PC-3 (cell line): ENCODE measurements at regions not wholly inside any gene's neighbourhood (a gene's known extent, or its start where the extent isn't known, plus 50 kb on each side); places are given as distances from the start of the nearest gene placed in this dataset.

ENCODE experiments used
- ATAC-seq: fragments of 200-7000 bp; cut with Tn5 transposase; 2 replicates; pipeline ENCODE4 v1.9.1; 2020; ENCODE audit warnings: mild to moderate bottlenecking, moderate library complexity
- BruUV-seq: library from RNA; stranded (reverse); fragments of 400-500 nt; replicated peaks from 2 replicates; lab custom pipeline; 2021; lab: Mats Ljungman, UMichigan
- CTCF ChIA-PET: fragments of 300-600 bp; sonication (Branson Sonifier 250); formaldehyde crosslinking; loops from one replicate; lab custom pipeline; 2022; ENCODE audit warnings: antibody characterized with exemption; lab: Charles Lee
- POLR2A ChIA-PET: fragments of 300-600 bp; sonication (Branson Sonifier 250); formaldehyde crosslinking; loops from one replicate; lab custom pipeline; 2022; ENCODE audit warnings: antibody characterized with exemption; ENCODE audit not compliant: unreplicated experiment; lab: Charles Lee
- DNase-seq: peaks from one replicate; pipeline ENCODE4 v3.0.0-alpha.2; 2015
- H2AFZ ChIP-seq: fragments of 300-600 bp; sonication (generic); 2 replicates; pipeline ENCODE4 v1.6.0; 2016; ENCODE audit warnings: antibody characterized with exemption, low read length
- H3F3A ChIP-seq: fragments of 300-600 bp; sonication (generic); one replicate; pipeline ENCODE4 v1.6.0; 2017; ENCODE audit warnings: antibody characterized with exemption, low read length, control low read depth, mild to moderate bottlenecking; ENCODE audit not compliant: unreplicated experiment
- H3K27ac ChIP-seq: fragments of 300-600 bp; sonication (generic); 2 replicates; pipeline ENCODE4 v1.5.1; 2016; ENCODE audit warnings: mild to moderate bottlenecking, low read length
- H3K27me3 ChIP-seq: fragments of 300-600 bp; sonication (generic); 2 replicates; pipeline ENCODE4 v1.6.1; 2016; ENCODE audit warnings: low read length, mixed read lengths
- H3K36me3 ChIP-seq: fragments of 300-600 bp; sonication (generic); 2 replicates; pipeline ENCODE4 v1.6.1; 2016; ENCODE audit warnings: low read depth, mixed run types, low read length, mixed read lengths
- H3K4me1 ChIP-seq: fragments of 300-600 bp; sonication (generic); 2 replicates; pipeline ENCODE4 v1.5.1; 2016; ENCODE audit warnings: low read length; ENCODE audit not compliant: insufficient read depth
- H3K4me2 ChIP-seq: fragments of 300-600 bp; sonication (generic); 2 replicates; pipeline ENCODE4 v1.6.0; 2016; ENCODE audit warnings: low read length
- H3K4me3 ChIP-seq: fragments of 300-600 bp; sonication (generic); 2 replicates; pipeline ENCODE4 v1.5.1; 2016; ENCODE audit warnings: mild to moderate bottlenecking, low read length, mixed read lengths
- H3K79me2 ChIP-seq: fragments of 300-600 bp; sonication (generic); 2 replicates; pipeline ENCODE4 v1.6.1; 2017; ENCODE audit warnings: low read length, mixed read lengths
- H3K9ac ChIP-seq: fragments of 300-600 bp; sonication (generic); 2 replicates; pipeline ENCODE4 v1.6.0; 2016; ENCODE audit warnings: mild to moderate bottlenecking, low read length
- H3K9me2 ChIP-seq: fragments of 300-600 bp; sonication (generic); replicated peaks from 2 replicates; pipeline ENCODE4 v1.6.1; 2016; ENCODE audit warnings: mixed run types, low read length, mixed read lengths
- H3K9me3 ChIP-seq: fragments of 300-600 bp; sonication (generic); 2 replicates; pipeline ENCODE4 v1.6.1; 2016; ENCODE audit warnings: low read length, mixed read lengths
- H4K20me1 ChIP-seq: fragments of 300-600 bp; sonication (generic); 2 replicates; pipeline ENCODE4 v1.6.1; 2016; ENCODE audit warnings: low read length, mixed read lengths
- CTCF ChIP-seq: fragments of 300-600 bp; sonication (generic); conservative IDR thresholded peaks from 2 replicates; pipeline ENCODE4 v1.5.1; 2017; ENCODE audit warnings: antibody characterized with exemption, low read depth, mild to moderate bottlenecking, low read length
- EZH2 ChIP-seq: fragments of 300-600 bp; sonication (generic); IDR thresholded peaks from one replicate; pipeline ENCODE4 v1.6.1; 2017; ENCODE audit warnings: antibody characterized with exemption, mild to moderate bottlenecking, low read length; ENCODE audit not compliant: unreplicated experiment
- EZH2phosphoT487 ChIP-seq: fragments of 300-600 bp; sonication (generic); IDR thresholded peaks from 2 replicates; pipeline ENCODE4 v1.6.1; 2018; ENCODE audit warnings: mild to moderate bottlenecking, antibody characterized with exemption, low read length, borderline replicate concordance
- intact Hi-C: fragments of 100-400 bp; cut with micrococcal nuclease; formaldehyde crosslinking; loops from 2 replicates; pipeline ENCODE4 v1.9.0; 2023

- no peaks in the 10 kb centered on the region for H3K9me2 ChIP-seq
- H3K79me2 ChIP-seq: no peaks in the 10 kb centered on the region
- DNase-seq (no peak), ATAC-seq (no peak)
- H3K36me3 ChIP-seq: no peaks in the 10 kb centered on the region
- no peaks in the 10 kb centered on the region for H4K20me1 ChIP-seq
- H3K27ac ChIP-seq: no peak overlapping the region
- no peaks in the 10 kb centered on the region for H3K4me1 ChIP-seq
- no peak overlapping the region for H2AFZ ChIP-seq
- H3F3A ChIP-seq: no peaks in the 10 kb centered on the region
- no peak overlapping the region for H3K4me2 ChIP-seq
- peaks cover 9% of the 10 kb centered on the region for H3K27me3 ChIP-seq
- BruUV-seq: no TSS peak
- no peaks in the 10 kb centered on the region for H3K9me3 ChIP-seq
- no peak for TF ChIP-seq EZH2phosphoT487
- TF ChIP-seq EZH2: no peak
- no peak for TF ChIP-seq CTCF
- CTCF ChIA-PET: no interaction called here
- intact Hi-C loops: no loop called here
- POLR2A ChIA-PET: no interaction called here
- H3K4me3 ChIP-seq: no peak overlapping the region
- H3K9ac ChIP-seq: no peak overlapping the region
Measured at GRCh38 chr1:73859227-73859626, 338.7 kb downstream of the LRRIQ3 start.

DNA sequence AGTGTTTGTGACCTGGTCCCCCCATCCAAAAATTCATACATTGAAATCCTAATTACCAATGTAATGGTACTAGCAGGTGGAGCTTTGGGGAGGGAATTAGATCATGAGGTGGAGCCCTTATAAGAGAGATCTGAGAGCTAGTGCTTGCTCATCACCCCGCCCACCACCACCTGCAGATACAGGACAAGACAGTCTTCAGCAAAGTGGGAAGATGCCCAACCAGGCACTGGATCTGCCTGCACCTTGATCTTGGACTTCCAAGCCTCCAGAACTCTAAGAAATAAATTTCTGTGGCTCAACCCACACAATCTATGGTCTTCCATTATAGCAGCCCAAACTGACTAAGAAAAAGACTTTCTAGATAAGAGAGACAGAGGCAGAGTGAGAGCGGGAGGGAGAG is 343.4 kb downstream of the LRRIQ3 start:
- no peak for TF ChIP-seq CTCF
- TF ChIP-seq EZH2: no peak
- no peak for TF ChIP-seq EZH2phosphoT487
- no peak for DNase-seq
- CTCF ChIA-PET: no interaction called here

DNA sequence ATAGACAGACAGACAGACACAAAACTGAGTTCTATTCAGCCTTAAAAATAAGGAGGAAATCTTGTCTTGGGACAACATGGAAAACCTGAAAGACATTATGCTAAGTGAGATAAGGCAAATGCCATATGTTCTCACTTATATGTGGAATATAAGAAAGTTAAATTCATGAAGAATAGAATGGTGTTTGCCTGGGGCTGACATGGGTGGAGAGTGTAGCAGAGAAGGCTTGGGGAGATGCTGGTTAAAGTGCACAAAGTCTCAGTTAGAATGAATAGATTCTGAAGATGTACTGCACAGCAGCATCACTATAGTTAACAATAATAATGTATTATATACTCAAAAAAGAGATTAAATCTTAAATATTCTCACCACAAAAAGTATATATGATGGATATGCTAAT is 355.5 kb downstream of the LRRIQ3 start:
- H2AFZ ChIP-seq: no peak overlapping the region
- no peaks in the 10 kb centered on the region for H3K4me1 ChIP-seq
- H3K9ac ChIP-seq: no peak overlapping the region
- intact Hi-C loops: loop anchor here (5.0 to 10.0 kb wide), 2 partner anchors 662 to 850 kb away; no protein-coding TSS in a partner anchor
- POLR2A ChIA-PET: no interaction called here
- no peaks in the 10 kb centered on the region for H3K36me3 ChIP-seq
- ATAC-seq: no peak
- H3K9me2 ChIP-seq: no peaks in the 10 kb centered on the region
- H3K27ac ChIP-seq: no peak overlapping the region
- CTCF ChIA-PET: no interaction called here
- no peak overlapping the region for H3K4me2 ChIP-seq
- H3K9me3 ChIP-seq: no peaks in the 10 kb centered on the region
- H3F3A ChIP-seq: no peaks in the 10 kb centered on the region
- TF ChIP-seq CTCF (no peak), EZH2phosphoT487 (no peak), EZH2 (no peak)
- DNase-seq: no peak
- no TSS peak for BruUV-seq
- no peaks in the 10 kb centered on the region for H4K20me1 ChIP-seq
- no peak overlapping the region for H3K4me3 ChIP-seq
- no peaks in the 10 kb centered on the region for H3K79me2 ChIP-seq
- H3K27me3 ChIP-seq: 0 out of 2 replicates have a peak, but pooled peaks cover 6% of the 10 kb centered on the region

More for the DNA sequence above, 343.4 kb downstream of the LRRIQ3 start:
- H3K9me3 ChIP-seq: no peaks in the 10 kb centered on the region
- no peak overlapping the region for H3K9ac ChIP-seq
- no peak overlapping the region for H3K4me3 ChIP-seq
- H3K36me3 ChIP-seq: no peaks in the 10 kb centered on the region
- H3K79me2 ChIP-seq: no peaks in the 10 kb centered on the region
- no peaks in the 10 kb centered on the region for H3F3A ChIP-seq
- intact Hi-C loops: no loop called here
- POLR2A ChIA-PET: no interaction called here
- no TSS peak for BruUV-seq
- H3K27ac ChIP-seq: no peak overlapping the region
- no peaks in the 10 kb centered on the region for H4K20me1 ChIP-seq
- no peaks in the 10 kb centered on the region for H3K4me1 ChIP-seq
- ATAC-seq: no peak
- H3K9me2 ChIP-seq: no peaks in the 10 kb centered on the region
- H2AFZ ChIP-seq: no peak overlapping the region
- no peak overlapping the region for H3K4me2 ChIP-seq
- peaks cover 13% of the 10 kb centered on the region; the same call in 1 of the 2 replicates for H3K27me3 ChIP-seq
